ENCODE measurements at regions not wholly inside any gene's neighbourhood (a gene's known extent, or its start where the extent isn't known, plus 50 kb on each side); places are given as distances from the start of the nearest gene placed in this dataset.

DNA sequence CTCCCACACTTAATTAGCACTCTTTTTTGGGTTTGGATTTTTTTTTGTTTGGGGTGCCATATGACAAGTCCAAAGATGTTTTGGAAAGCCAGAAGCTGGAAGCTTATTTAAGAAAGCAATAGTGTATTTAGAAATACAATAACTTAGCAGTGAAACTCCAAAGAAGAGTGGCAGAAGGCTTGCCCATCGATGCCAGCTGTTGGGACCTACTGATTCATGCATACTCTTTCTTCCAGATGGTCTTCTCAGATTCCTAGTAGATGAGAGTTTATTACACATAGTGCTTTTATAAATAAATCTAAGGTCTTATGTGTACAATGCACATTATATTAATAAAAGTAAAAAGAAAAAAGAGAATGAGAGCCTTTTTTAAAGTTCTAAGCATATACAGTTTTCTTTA is 374.6 kb downstream of the OSTF1 start:
- TF ChIP-seq, protein P1, sequence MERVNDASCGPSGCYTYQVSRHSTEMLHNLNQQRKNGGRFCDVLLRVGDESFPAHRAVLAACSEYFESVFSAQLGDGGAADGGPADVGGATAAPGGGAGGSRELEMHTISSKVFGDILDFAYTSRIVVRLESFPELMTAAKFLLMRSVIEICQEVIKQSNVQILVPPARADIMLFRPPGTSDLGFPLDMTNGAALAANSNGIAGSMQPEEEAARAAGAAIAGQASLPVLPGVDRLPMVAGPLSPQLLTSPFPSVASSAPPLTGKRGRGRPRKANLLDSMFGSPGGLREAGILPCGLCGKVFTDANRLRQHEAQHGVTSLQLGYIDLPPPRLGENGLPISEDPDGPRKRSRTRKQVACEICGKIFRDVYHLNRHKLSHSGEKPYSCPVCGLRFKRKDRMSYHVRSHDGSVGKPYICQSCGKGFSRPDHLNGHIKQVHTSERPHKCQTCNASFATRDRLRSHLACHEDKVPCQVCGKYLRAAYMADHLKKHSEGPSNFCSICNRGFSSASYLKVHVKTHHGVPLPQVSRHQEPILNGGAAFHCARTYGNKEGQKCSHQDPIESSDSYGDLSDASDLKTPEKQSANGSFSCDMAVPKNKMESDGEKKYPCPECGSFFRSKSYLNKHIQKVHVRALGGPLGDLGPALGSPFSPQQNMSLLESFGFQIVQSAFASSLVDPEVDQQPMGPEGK (CRISPR knock-in tag; IDR thresholded peaks at IDR 0.05; ENCODE audit: borderline replicate concordance): no peak
- TF ChIP-seq, protein P2, sequence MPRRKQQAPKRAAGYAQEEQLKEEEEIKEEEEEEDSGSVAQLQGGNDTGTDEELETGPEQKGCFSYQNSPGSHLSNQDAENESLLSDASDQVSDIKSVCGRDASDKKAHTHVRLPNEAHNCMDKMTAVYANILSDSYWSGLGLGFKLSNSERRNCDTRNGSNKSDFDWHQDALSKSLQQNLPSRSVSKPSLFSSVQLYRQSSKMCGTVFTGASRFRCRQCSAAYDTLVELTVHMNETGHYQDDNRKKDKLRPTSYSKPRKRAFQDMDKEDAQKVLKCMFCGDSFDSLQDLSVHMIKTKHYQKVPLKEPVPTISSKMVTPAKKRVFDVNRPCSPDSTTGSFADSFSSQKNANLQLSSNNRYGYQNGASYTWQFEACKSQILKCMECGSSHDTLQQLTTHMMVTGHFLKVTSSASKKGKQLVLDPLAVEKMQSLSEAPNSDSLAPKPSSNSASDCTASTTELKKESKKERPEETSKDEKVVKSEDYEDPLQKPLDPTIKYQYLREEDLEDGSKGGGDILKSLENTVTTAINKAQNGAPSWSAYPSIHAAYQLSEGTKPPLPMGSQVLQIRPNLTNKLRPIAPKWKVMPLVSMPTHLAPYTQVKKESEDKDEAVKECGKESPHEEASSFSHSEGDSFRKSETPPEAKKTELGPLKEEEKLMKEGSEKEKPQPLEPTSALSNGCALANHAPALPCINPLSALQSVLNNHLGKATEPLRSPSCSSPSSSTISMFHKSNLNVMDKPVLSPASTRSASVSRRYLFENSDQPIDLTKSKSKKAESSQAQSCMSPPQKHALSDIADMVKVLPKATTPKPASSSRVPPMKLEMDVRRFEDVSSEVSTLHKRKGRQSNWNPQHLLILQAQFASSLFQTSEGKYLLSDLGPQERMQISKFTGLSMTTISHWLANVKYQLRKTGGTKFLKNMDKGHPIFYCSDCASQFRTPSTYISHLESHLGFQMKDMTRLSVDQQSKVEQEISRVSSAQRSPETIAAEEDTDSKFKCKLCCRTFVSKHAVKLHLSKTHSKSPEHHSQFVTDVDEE (CRISPR knock-in tag; IDR thresholded peaks at IDR 0.05): no peak
- TF ChIP-seq ESRRG (CRISPR knock-in tag; IDR thresholded peaks at IDR 0.05) (no peak), CSDC2 (CRISPR knock-in tag; IDR thresholded peaks at IDR 0.05) (no peak), PPARA (CRISPR knock-in tag; IDR thresholded peaks at IDR 0.05; ENCODE audit: borderline replicate concordance) (no peak), ARNTL (CRISPR knock-in tag; IDR thresholded peaks at IDR 0.05; ENCODE audit: borderline replicate concordance, low read depth) (no peak), ZNF70 (CRISPR knock-in tag; IDR thresholded peaks at IDR 0.05) (no peak), TOX (CRISPR knock-in tag; IDR thresholded peaks at IDR 0.05; ENCODE audit: borderline replicate concordance) (no peak), ZFP30 (CRISPR knock-in tag; IDR thresholded peaks at IDR 0.05) (no peak), RARB (CRISPR knock-in tag; IDR thresholded peaks at IDR 0.05) (no peak), TCF4 (CRISPR knock-in tag; IDR thresholded peaks at IDR 0.05; ENCODE audit: borderline replicate concordance) (no peak), ZNF8 (CRISPR knock-in tag; IDR thresholded peaks at IDR 0.05) (no peak), ZNF565 (CRISPR knock-in tag; conservative IDR thresholded peaks at IDR 0.05; ENCODE audit: low read depth) (no peak), ZFP3 (CRISPR knock-in tag; IDR thresholded peaks at IDR 0.05) (no peak), SNAI2 (CRISPR knock-in tag; IDR thresholded peaks at IDR 0.05) (no peak)
- TF ChIP-seq, protein P3, sequence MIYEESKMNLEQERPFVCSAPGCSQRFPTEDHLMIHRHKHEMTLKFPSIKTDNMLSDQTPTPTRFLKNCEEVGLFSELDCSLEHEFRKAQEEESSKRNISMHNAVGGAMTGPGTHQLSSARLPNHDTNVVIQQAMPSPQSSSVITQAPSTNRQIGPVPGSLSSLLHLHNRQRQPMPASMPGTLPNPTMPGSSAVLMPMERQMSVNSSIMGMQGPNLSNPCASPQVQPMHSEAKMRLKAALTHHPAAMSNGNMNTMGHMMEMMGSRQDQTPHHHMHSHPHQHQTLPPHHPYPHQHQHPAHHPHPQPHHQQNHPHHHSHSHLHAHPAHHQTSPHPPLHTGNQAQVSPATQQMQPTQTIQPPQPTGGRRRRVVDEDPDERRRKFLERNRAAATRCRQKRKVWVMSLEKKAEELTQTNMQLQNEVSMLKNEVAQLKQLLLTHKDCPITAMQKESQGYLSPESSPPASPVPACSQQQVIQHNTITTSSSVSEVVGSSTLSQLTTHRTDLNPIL (CRISPR knock-in tag; IDR thresholded peaks at IDR 0.05; ENCODE audit: low read depth): no peak
- TF ChIP-seq, protein P4, sequence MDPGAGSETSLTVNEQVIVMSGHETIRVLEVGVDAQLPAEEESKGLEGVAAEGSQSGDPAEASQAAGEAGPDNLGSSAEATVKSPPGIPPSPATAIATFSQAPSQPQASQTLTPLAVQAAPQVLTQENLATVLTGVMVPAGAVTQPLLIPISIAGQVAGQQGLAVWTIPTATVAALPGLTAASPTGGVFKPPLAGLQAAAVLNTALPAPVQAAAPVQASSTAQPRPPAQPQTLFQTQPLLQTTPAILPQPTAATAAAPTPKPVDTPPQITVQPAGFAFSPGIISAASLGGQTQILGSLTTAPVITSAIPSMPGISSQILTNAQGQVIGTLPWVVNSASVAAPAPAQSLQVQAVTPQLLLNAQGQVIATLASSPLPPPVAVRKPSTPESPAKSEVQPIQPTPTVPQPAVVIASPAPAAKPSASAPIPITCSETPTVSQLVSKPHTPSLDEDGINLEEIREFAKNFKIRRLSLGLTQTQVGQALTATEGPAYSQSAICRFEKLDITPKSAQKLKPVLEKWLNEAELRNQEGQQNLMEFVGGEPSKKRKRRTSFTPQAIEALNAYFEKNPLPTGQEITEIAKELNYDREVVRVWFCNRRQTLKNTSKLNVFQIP (CRISPR knock-in tag; IDR thresholded peaks at IDR 0.05; ENCODE audit: borderline replicate concordance, low read depth): no peak
- TF ChIP-seq, protein P5, sequence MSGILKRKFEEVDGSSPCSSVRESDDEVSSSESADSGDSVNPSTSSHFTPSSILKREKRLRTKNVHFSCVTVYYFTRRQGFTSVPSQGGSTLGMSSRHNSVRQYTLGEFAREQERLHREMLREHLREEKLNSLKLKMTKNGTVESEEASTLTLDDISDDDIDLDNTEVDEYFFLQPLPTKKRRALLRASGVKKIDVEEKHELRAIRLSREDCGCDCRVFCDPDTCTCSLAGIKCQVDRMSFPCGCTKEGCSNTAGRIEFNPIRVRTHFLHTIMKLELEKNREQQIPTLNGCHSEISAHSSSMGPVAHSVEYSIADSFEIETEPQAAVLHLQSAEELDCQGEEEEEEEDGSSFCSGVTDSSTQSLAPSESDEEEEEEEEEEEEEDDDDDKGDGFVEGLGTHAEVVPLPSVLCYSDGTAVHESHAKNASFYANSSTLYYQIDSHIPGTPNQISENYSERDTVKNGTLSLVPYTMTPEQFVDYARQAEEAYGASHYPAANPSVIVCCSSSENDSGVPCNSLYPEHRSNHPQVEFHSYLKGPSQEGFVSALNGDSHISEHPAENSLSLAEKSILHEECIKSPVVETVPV (CRISPR knock-in tag; IDR thresholded peaks at IDR 0.05): no peak
- ATAC-seq: no peak

DNA sequence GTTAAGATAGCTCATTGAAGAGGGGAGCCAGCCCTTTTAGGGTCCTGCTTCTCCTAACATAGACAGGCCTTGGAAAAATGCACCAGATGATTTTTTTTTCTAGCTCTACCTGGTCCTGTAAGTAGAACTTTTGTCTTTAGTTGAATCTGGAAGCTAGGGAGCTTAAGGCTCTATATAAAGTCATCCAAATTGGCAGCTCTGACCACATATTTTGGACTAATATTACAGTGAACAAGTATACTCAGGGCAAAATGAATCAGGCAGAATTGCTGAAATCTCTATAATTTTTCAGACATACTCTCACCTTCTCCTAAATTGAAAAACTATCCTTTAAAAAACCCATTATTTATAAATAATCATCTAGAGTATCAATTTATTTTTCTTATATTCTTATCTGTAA is 375.6 kb downstream of the OSTF1 start:
- ATAC-seq: no peak
- TF ChIP-seq ZFP3 (CRISPR knock-in tag; IDR thresholded peaks at IDR 0.05) (no peak), GLIS3 (CRISPR knock-in tag; IDR thresholded peaks at IDR 0.05) (no peak), RARB (CRISPR knock-in tag; IDR thresholded peaks at IDR 0.05) (no peak), ZC3H10 (CRISPR knock-in tag; IDR thresholded peaks at IDR 0.05) (no peak), ARNTL (CRISPR knock-in tag; IDR thresholded peaks at IDR 0.05; ENCODE audit: borderline replicate concordance, low read depth) (no peak), ZNF565 (CRISPR knock-in tag; conservative IDR thresholded peaks at IDR 0.05; ENCODE audit: low read depth) (no peak), ESRRG (CRISPR knock-in tag; IDR thresholded peaks at IDR 0.05) (no peak), ISL1 (CRISPR knock-in tag; IDR thresholded peaks at IDR 0.05) (no peak), ZNF70 (CRISPR knock-in tag; IDR thresholded peaks at IDR 0.05) (no peak)
- TF ChIP-seq, protein P1 (CRISPR knock-in tag; IDR thresholded peaks at IDR 0.05; ENCODE audit: borderline replicate concordance): no peak
- TF ChIP-seq, protein P5 (CRISPR knock-in tag; IDR thresholded peaks at IDR 0.05): no peak
- TF ChIP-seq, protein P4 (CRISPR knock-in tag; IDR thresholded peaks at IDR 0.05; ENCODE audit: borderline replicate concordance, low read depth): no peak

Measured in SK-N-SH treated with all-trans-retinoic acid at 6 μM for 48 hours (cell line).